GM12865 (cell line): ENCODE measurements at regions not wholly inside any gene's neighbourhood (a gene's known extent, or its start where the extent isn't known, plus 50 kb on each side); places are given as distances from the start of the nearest gene placed in this dataset.
"Not testable (repeated sequence)": the region's sequence is repeated elsewhere in the genome, so short reads cannot be mapped to it uniquely, and the experiment has no call there.

Experiments used
- DNase-seq: peaks from one replicate; pipeline ENCODE4 v3.0.0; 2010; ENCODE audit warnings: low read depth
- H3K4me3 ChIP-seq: 2 replicates; pipeline ENCODE4 v1.5.1; 2011; ENCODE audit warnings: mild to moderate bottlenecking, low read depth, low read length, control low read depth
- CTCF ChIP-seq: IDR thresholded peaks from 2 replicates; pipeline ENCODE4 v1.5.1; 2011; ENCODE audit warnings: low read length, control low read depth, low read depth, inconsistent platforms; ENCODE audit not compliant: insufficient read depth; ENCODE audit errors: missing control alignments

- no peak overlapping the region for H3K4me3 ChIP-seq
- no peak for TF ChIP-seq CTCF
- no peak for DNase-seq
These were observed 225.0 kb downstream of the AASDHPPT start for GRCh38 chr11:106302416-106302815.

- TF ChIP-seq CTCF: no peak
- no peak for DNase-seq
- no peak overlapping the region for H3K4me3 ChIP-seq
These were observed 226.8 kb downstream of the AASDHPPT start for GRCh38 chr11:106304274-106304673.

DNA sequence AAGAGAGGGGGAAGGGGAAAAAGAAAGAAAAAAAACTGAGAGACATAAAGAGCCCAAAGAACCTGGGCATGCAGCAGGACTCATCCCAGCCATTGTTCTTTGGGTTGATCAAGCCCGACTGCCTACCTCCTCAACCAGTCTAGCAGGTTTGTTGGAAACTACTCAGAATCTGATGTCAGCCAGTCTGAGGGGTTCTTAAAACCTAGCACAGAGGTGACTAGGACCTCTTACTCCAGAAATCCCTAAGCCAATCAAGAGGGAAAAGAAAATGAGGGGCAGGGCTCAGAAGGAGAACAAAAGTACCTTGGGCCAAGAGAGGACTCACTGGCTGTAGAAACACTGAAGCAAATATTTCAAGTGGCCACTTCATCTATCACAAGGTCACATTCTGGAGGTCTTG, 228.0 kb downstream of the AASDHPPT start:
- no peak for TF ChIP-seq CTCF
- no peak for DNase-seq

DNA sequence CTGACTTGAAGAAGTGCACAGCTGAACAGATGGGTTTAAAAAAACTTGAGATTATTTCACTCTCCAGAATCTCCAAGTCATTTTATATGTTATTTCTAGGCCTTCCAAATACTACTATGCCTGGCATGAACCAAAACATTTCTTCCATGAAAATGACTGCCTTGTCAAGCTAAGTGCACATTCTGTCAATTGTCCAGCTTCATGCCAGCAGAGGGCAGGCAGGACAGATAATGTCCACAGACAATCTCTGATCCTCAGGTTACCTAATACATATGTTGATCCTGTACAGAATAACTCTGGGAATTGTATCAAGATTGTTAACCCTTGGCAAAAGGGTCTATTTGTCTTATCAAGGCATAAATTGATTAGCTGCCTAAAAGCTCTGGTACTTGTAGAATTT, 229.5 kb downstream of the AASDHPPT start:
- no peak for DNase-seq
- no peak overlapping the region for H3K4me3 ChIP-seq
- no peak for TF ChIP-seq CTCF

More for the DNA sequence above, 228.0 kb downstream of the AASDHPPT start:
- no peak overlapping the region for H3K4me3 ChIP-seq

GRCh38 chr11:106309070-106309684, 231.7 kb downstream of the AASDHPPT start:
- no peak overlapping the region for H3K4me3 ChIP-seq
- DNase-seq: no peak
- TF ChIP-seq CTCF: no peak

- H3K4me3 ChIP-seq: no peak overlapping the region
- TF ChIP-seq CTCF: no peak
- DNase-seq: no peak
These were observed 234.2 kb downstream of the AASDHPPT start for GRCh38 chr11:106311531-106312230.

DNA sequence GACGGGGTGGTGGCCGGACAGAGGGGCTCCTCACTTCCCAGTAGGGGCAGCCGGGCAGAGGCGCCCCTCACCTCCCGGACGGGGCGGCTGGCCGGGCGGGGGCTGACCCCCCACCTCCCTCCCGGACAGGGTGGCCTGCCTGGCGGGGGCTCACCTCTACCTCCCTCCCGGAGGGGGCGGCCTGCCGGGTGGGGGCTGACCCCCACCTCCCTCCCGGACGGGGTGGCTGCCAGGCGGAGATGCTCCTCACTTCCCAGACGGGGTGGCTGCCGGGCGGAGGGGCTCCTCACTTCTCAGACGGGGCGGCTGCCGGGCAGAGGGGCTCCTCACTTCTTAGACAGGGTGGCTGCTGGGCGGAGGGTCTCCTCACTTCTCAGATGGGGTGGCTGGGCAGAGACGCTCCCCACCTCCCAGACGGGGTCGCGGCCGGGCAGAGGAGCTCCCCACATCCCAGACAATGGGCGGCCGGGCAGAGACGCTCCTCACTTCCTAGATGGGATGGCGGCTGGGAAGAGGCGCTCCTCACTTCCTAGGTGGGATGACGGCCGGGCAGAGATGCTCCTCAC, 239.8 kb downstream of the AASDHPPT start:
- not testable (repeated sequence) for DNase-seq, H3K4me3 ChIP-seq
